ENCODE measurements at regions not wholly inside any gene's neighbourhood (a gene's known extent, or its start where the extent isn't known, plus 50 kb on each side); places are given as distances from the start of the nearest gene placed in this dataset.

DNA sequence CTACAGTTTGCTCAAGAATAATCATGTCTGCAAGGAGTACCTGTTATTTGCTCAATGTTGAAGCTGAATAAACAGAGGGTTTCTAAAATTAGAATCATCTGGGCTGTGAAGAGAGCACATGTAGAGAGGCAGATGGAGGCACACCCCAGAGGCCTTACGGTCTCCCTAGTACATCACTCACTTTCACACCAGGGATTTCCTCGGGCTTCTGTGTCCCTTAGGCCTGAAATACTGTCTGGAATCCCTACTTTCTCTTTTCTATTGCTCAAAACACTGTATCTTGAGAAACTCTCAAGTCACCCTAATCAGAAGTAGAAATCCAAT is 473.7 kb upstream of the ROBO2 start:
- TF ChIP-seq POLR2AphosphoS5 (IDR thresholded peaks at IDR 0.05) (no peak), EP300 (IDR thresholded peaks at IDR 0.05) (no peak)
- TF ChIP-seq, protein P1, sequence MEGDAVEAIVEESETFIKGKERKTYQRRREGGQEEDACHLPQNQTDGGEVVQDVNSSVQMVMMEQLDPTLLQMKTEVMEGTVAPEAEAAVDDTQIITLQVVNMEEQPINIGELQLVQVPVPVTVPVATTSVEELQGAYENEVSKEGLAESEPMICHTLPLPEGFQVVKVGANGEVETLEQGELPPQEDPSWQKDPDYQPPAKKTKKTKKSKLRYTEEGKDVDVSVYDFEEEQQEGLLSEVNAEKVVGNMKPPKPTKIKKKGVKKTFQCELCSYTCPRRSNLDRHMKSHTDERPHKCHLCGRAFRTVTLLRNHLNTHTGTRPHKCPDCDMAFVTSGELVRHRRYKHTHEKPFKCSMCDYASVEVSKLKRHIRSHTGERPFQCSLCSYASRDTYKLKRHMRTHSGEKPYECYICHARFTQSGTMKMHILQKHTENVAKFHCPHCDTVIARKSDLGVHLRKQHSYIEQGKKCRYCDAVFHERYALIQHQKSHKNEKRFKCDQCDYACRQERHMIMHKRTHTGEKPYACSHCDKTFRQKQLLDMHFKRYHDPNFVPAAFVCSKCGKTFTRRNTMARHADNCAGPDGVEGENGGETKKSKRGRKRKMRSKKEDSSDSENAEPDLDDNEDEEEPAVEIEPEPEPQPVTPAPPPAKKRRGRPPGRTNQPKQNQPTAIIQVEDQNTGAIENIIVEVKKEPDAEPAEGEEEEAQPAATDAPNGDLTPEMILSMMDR (IDR thresholded peaks at IDR 0.05): no peak

All from esophagus muscularis mucosa (tissue), 4 donors.